ENCODE measurements at regions not wholly inside any gene's neighbourhood (a gene's known extent, or its start where the extent isn't known, plus 50 kb on each side); places are given as distances from the start of the nearest gene placed in this dataset.

- Histone ChIP-seq H3K4me3 (no peak overlapping the region), H3K4me1 (no peaks in the 10 kb centered on the region), H3K9me3 (no peaks in the 10 kb centered on the region), H3K27ac (no peak overlapping the region), H3K36me3 (no peaks in the 10 kb centered on the region), H3K27me3 (no peaks in the 10 kb centered on the region)
- TF ChIP-seq POLR2A (IDR thresholded peaks at IDR 0.05): no peak
- TF ChIP-seq, protein P1, sequence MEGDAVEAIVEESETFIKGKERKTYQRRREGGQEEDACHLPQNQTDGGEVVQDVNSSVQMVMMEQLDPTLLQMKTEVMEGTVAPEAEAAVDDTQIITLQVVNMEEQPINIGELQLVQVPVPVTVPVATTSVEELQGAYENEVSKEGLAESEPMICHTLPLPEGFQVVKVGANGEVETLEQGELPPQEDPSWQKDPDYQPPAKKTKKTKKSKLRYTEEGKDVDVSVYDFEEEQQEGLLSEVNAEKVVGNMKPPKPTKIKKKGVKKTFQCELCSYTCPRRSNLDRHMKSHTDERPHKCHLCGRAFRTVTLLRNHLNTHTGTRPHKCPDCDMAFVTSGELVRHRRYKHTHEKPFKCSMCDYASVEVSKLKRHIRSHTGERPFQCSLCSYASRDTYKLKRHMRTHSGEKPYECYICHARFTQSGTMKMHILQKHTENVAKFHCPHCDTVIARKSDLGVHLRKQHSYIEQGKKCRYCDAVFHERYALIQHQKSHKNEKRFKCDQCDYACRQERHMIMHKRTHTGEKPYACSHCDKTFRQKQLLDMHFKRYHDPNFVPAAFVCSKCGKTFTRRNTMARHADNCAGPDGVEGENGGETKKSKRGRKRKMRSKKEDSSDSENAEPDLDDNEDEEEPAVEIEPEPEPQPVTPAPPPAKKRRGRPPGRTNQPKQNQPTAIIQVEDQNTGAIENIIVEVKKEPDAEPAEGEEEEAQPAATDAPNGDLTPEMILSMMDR (IDR thresholded peaks at IDR 0.05): no peak
- DNase-seq: no peak
These were observed 591.6 kb upstream of the PFKP start for GRCh38 chr10:2475711-2476217.

- DNase-seq: no peak
- Histone ChIP-seq H3K4me3 (no peak overlapping the region), H3K4me1 (no peaks in the 10 kb centered on the region), H3K36me3 (no peaks in the 10 kb centered on the region), H3K27ac (no peak overlapping the region), H3K9me3 (no peaks in the 10 kb centered on the region), H3K27me3 (no peaks in the 10 kb centered on the region)
- TF ChIP-seq POLR2A (IDR thresholded peaks at IDR 0.05): no peak
- TF ChIP-seq, protein P1 (IDR thresholded peaks at IDR 0.05): no peak
These were observed 595.5 kb upstream of the PFKP start for GRCh38 chr10:2471811-2472210.

GRCh38 chr10:2469802-2470201 lies 597.5 kb upstream of the PFKP start:
- no peaks in the 10 kb centered on the region for H3K9me3 ChIP-seq
- no peak for DNase-seq
- TF ChIP-seq POLR2A (IDR thresholded peaks at IDR 0.05): no peak
- TF ChIP-seq, protein P1 (IDR thresholded peaks at IDR 0.05): no peak
- H3K36me3 ChIP-seq: no peaks in the 10 kb centered on the region
- H3K4me1 ChIP-seq: no peaks in the 10 kb centered on the region
- no peaks in the 10 kb centered on the region for H3K27me3 ChIP-seq
- H3K4me3 ChIP-seq: no peak overlapping the region
- no peak overlapping the region for H3K27ac ChIP-seq

GRCh38 chr10:2464483-2464882 lies 602.9 kb upstream of the PFKP start:
- H3K27me3 ChIP-seq: no peaks in the 10 kb centered on the region
- TF ChIP-seq, protein P1 (IDR thresholded peaks at IDR 0.05): no peak
- no peak for TF ChIP-seq POLR2A (IDR thresholded peaks at IDR 0.05)
- H3K9me3 ChIP-seq: no peaks in the 10 kb centered on the region
- no peak overlapping the region for H3K4me3 ChIP-seq
- no peak overlapping the region for H3K27ac ChIP-seq
- no peak for DNase-seq
- H3K36me3 ChIP-seq: no peaks in the 10 kb centered on the region
- no peaks in the 10 kb centered on the region for H3K4me1 ChIP-seq

GRCh38 chr10:2463316-2463715 lies 604.0 kb upstream of the PFKP start:
- Histone ChIP-seq H3K36me3 (no peaks in the 10 kb centered on the region), H3K9me3 (no peaks in the 10 kb centered on the region), H3K27me3 (no peaks in the 10 kb centered on the region), H3K27ac (no peak overlapping the region), H3K4me3 (no peak overlapping the region), H3K4me1 (no peaks in the 10 kb centered on the region)
- no peak for DNase-seq
- TF ChIP-seq, protein P1 (IDR thresholded peaks at IDR 0.05): no peak
- TF ChIP-seq POLR2A (IDR thresholded peaks at IDR 0.05): no peak

DNA sequence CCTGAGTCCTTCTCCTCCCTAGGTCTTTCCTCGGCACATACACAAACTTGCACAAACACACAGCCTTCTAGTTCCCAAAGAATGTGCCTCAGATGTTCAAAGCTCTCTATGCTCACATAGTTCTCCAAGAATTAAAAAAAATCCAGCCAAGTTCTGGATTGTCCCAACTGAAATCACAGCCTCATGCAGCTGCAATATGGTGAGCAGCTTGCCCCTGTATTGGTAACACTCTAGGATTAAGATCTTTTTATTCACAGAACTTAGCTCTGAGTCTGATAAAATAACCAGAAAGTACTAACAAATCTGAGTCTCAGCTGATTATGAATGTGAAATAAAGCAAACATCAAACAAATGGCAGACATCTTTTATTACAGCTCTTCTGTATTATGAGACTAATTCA lies 604.8 kb upstream of the PFKP start:
- no peak overlapping the region for H3K27ac ChIP-seq
- H3K4me3 ChIP-seq: no peak overlapping the region
- H3K4me1 ChIP-seq: no peaks in the 10 kb centered on the region
- DNase-seq: no peak
- no peaks in the 10 kb centered on the region for H3K27me3 ChIP-seq
- H3K36me3 ChIP-seq: no peaks in the 10 kb centered on the region
- TF ChIP-seq, protein P1 (IDR thresholded peaks at IDR 0.05): no peak
- TF ChIP-seq POLR2A (IDR thresholded peaks at IDR 0.05): no peak
- no peaks in the 10 kb centered on the region for H3K9me3 ChIP-seq
